GM23338 (cell line): ENCODE measurements at regions not wholly inside any gene's neighbourhood (a gene's known extent, or its start where the extent isn't known, plus 50 kb on each side); places are given as distances from the start of the nearest gene placed in this dataset.

Source experiments
- ATAC-seq: fragments of 200-7000 bp; cut with Tn5 transposase; 3 replicates; pipeline ENCODE4 v1.9.1; 2020
- DNase-seq: peaks from one replicate; pipeline ENCODE4 v3.0.0-alpha.2; 2015; ENCODE audit warnings: low spot score
- H2AFZ ChIP-seq: fragments of 200-600 bp; sonication (generic); 2 replicates; pipeline ENCODE4 v1.8.0; 2016; ENCODE audit warnings: antibody characterized with exemption, mild to moderate bottlenecking, moderate library complexity
- H3F3A ChIP-seq: fragments of 200-600 bp; sonication (generic); replicated peaks from 2 replicates; pipeline ENCODE4 v1.8.0; 2017; ENCODE audit warnings: antibody characterized with exemption, mixed run types, low read depth
- H3K27ac ChIP-seq: fragments of 200-600 bp; sonication (generic); 2 replicates; pipeline ENCODE4 v1.6.1; 2016; ENCODE audit warnings: low read depth
- H3K27me3 ChIP-seq: fragments of 200-600 bp; sonication (generic); 2 replicates; pipeline ENCODE4 v1.8.0; 2016; ENCODE audit warnings: mild to moderate bottlenecking, mixed run types, moderate library complexity; ENCODE audit not compliant: insufficient read depth
- H3K36me3 ChIP-seq: fragments of 200-600 bp; sonication (generic); 2 replicates; pipeline ENCODE4 v1.8.0; 2016; ENCODE audit warnings: mild to moderate bottlenecking; ENCODE audit not compliant: insufficient read depth
- H3K4me1 ChIP-seq: fragments of 200-600 bp; sonication (generic); 2 replicates; pipeline ENCODE4 v1.8.0; 2016; ENCODE audit warnings: mild to moderate bottlenecking, moderate library complexity; ENCODE audit not compliant: insufficient read depth
- H3K4me2 ChIP-seq: fragments of 200-600 bp; sonication (generic); 2 replicates; pipeline ENCODE4 v1.7.1; 2017; ENCODE audit warnings: mixed run types
- H3K4me3 ChIP-seq: fragments of 200-600 bp; sonication (generic); 2 replicates; pipeline ENCODE4 v1.6.1; 2016; ENCODE audit warnings: mixed run types
- H3K79me2 ChIP-seq: fragments of 200-600 bp; sonication (generic); replicated peaks from 2 replicates; pipeline ENCODE4 v1.8.0; 2017; ENCODE audit warnings: mild to moderate bottlenecking; ENCODE audit not compliant: insufficient read depth
- H3K9me2 ChIP-seq: fragments of 200-600 bp; sonication (generic); 2 replicates; pipeline ENCODE4 v1.8.0; 2017; ENCODE audit not compliant: insufficient read depth
- H4K20me1 ChIP-seq: fragments of 200-600 bp; sonication (generic); replicated peaks from 2 replicates; pipeline ENCODE4 v1.8.0; 2017; ENCODE audit warnings: mild to moderate bottlenecking; ENCODE audit not compliant: insufficient read depth
- H3K27ac Mint-ChIP-seq: 2 replicates; pipeline ENCODE4 v1.8.0; 2020; ENCODE audit warnings: inconsistent platforms, mild to moderate bottlenecking, moderate library complexity, mixed read lengths
- H3K27me3 Mint-ChIP-seq: 3 replicates; pipeline ENCODE4 v1.8.0; 2022; ENCODE audit warnings: low read depth, mild to moderate bottlenecking, moderate library complexity, mixed read lengths, inconsistent platforms; ENCODE audit not compliant: insufficient read depth, poor library complexity
- H3K36me3 Mint-ChIP-seq: 3 replicates; pipeline ENCODE4 v1.8.0; 2021; ENCODE audit warnings: low read depth, mild to moderate bottlenecking, inconsistent platforms, moderate library complexity, mixed read lengths
- H3K4me1 Mint-ChIP-seq: 3 replicates; pipeline ENCODE4 v1.8.0; 2020; ENCODE audit warnings: mild to moderate bottlenecking, inconsistent platforms, mixed read lengths
- H3K4me3 Mint-ChIP-seq: 3 replicates; pipeline ENCODE4 v1.8.0; 2021; ENCODE audit warnings: moderate library complexity, mild to moderate bottlenecking, inconsistent platforms, mixed read lengths
- H3K9me3 Mint-ChIP-seq: 3 replicates; pipeline ENCODE4 v1.8.0; 2020; ENCODE audit warnings: moderate library complexity, mild to moderate bottlenecking, inconsistent platforms, mixed read lengths
- CREB1 ChIP-seq: fragments of 250-450 bp; sonication (Bioruptor Pico); IDR thresholded peaks from 2 replicates; pipeline ENCODE4 v1.5.0; 2020; ENCODE audit warnings: low read depth, mild to moderate bottlenecking, moderate library complexity
- EZH2 ChIP-seq: fragments of 200-600 bp; sonication (generic); IDR thresholded peaks from one replicate; pipeline ENCODE4 v1.8.0; 2017; ENCODE audit warnings: antibody characterized with exemption, mild to moderate bottlenecking, low read depth; ENCODE audit not compliant: unreplicated experiment
- EZH2phosphoT487 ChIP-seq: fragments of 200-600 bp; sonication (generic); IDR thresholded peaks from one replicate; pipeline ENCODE4 v1.8.1; 2018; ENCODE audit warnings: antibody characterized with exemption; ENCODE audit not compliant: unreplicated experiment
- JUNB ChIP-seq: IDR thresholded peaks from one replicate; pipeline ENCODE4 v1.6.1; 2016; ENCODE audit warnings: antibody characterized with exemption; ENCODE audit not compliant: unreplicated experiment
- NANOG ChIP-seq: IDR thresholded peaks from 2 replicates; pipeline ENCODE4 v1.6.1; 2016; ENCODE audit warnings: antibody characterized with exemption, borderline replicate concordance
- POLR2AphosphoS5 ChIP-seq: IDR thresholded peaks from 2 replicates; pipeline ENCODE4 v1.6.1; 2016; ENCODE audit warnings: antibody characterized with exemption, low read depth
- STAT1 ChIP-seq: IDR thresholded peaks from one replicate; pipeline ENCODE4 v1.6.1; 2016; ENCODE audit warnings: antibody characterized with exemption; ENCODE audit not compliant: unreplicated experiment
- ZNF114 ChIP-seq: fragments of 250-450 bp; sonication (Bioruptor Pico); IDR thresholded peaks from 2 replicates; pipeline ENCODE4 v1.5.0; 2020; ENCODE audit warnings: mild to moderate bottlenecking, moderate library complexity
- ZNF331 ChIP-seq: fragments of 250-450 bp; sonication (Bioruptor Pico); IDR thresholded peaks from 2 replicates; pipeline ENCODE4 v1.5.0; 2020; ENCODE audit warnings: low read depth, mild to moderate bottlenecking, moderate library complexity
- TF ChIP-seq, protein P1 (sequence below), 2 experiments: fragments of 200-600 bp in 1 of 2; sonication (generic) in 1 of 2; conservative IDR thresholded peaks; 2 replicates each; pipeline versions ENCODE4 v1.5.1 to v1.6.1; 2016 to 2017; ENCODE audit warnings: antibody characterized with exemption in 2 of 2, low read depth in 2 of 2, mild to moderate bottlenecking in 2 of 2, moderate library complexity in 1 of 2
- TF ChIP-seq, protein P2 (sequence below): IDR thresholded peaks from 2 replicates; pipeline ENCODE4 v1.6.1; 2016; ENCODE audit warnings: antibody characterized with exemption
- TF ChIP-seq, protein P3 (sequence below): fragments of 250-450 bp; sonication (Bioruptor Pico); IDR thresholded peaks from 2 replicates; pipeline ENCODE4 v1.5.0; 2020; ENCODE audit warnings: mild to moderate bottlenecking, moderate library complexity
- TF ChIP-seq, protein P4 (sequence below): IDR thresholded peaks from one replicate; pipeline ENCODE4 v1.6.1; 2018; ENCODE audit warnings: antibody characterized with exemption; ENCODE audit not compliant: unreplicated experiment

DNA sequence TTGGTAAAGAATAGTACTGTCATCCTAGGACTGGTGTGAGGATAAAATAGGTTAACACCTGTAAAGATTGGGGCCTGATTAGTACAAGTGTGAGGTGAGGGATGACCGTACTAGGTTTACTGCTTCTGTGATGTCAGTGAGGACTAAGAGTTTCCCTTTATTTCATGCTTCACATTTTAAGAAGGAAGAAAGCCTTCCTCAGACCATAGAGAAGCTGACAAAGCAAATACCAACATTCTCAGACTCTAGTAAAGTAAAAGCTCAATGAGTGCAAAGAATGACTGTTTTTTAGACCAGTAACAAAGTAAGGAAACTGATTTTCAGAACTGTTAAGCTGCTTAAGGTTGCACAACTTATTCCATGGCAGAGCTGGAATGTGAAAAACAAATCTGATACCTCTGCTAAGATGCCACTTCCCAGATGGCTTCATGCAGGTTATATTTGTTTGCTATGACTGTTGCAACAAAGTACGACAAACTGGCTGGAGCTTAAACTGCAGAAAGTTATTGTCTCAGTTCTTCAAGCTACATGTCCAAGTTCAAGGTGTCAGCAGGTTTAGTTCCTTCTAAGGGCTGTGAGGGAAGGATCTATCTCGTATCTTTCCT lies 354.9 kb downstream of the RSL24D1 start:
- ATAC-seq, result no peak
- Mint-ChIP-seq H3K27me3 (no peaks in the 10 kb centered on the region), H3K4me1 (peaks cover 13% of the 10 kb centered on the region; the same call in 2 of the 3 replicates), H3K36me3 (no peaks in the 10 kb centered on the region), H3K9me3 (peaks cover 55% of the 10 kb centered on the region), H3K4me3 (no peak overlapping the region), H3K27ac (no peak overlapping the region)
- H3K27me3 ChIP-seq, result no peaks in the 10 kb centered on the region
- TF ChIP-seq, protein P1, sequence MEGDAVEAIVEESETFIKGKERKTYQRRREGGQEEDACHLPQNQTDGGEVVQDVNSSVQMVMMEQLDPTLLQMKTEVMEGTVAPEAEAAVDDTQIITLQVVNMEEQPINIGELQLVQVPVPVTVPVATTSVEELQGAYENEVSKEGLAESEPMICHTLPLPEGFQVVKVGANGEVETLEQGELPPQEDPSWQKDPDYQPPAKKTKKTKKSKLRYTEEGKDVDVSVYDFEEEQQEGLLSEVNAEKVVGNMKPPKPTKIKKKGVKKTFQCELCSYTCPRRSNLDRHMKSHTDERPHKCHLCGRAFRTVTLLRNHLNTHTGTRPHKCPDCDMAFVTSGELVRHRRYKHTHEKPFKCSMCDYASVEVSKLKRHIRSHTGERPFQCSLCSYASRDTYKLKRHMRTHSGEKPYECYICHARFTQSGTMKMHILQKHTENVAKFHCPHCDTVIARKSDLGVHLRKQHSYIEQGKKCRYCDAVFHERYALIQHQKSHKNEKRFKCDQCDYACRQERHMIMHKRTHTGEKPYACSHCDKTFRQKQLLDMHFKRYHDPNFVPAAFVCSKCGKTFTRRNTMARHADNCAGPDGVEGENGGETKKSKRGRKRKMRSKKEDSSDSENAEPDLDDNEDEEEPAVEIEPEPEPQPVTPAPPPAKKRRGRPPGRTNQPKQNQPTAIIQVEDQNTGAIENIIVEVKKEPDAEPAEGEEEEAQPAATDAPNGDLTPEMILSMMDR (conservative IDR thresholded peaks at IDR 0.05; ENCODE audit: low read depth in 2 of 2), result no peak
- no peak for TF ChIP-seq ZNF331 (CRISPR knock-in tag)
- TF ChIP-seq CREB1 (CRISPR knock-in tag), result no peak
- TF ChIP-seq ZNF114 (CRISPR knock-in tag), result no peak
- no peak for TF ChIP-seq NANOG
- TF ChIP-seq JUNB, result no peak
- TF ChIP-seq, protein P2, sequence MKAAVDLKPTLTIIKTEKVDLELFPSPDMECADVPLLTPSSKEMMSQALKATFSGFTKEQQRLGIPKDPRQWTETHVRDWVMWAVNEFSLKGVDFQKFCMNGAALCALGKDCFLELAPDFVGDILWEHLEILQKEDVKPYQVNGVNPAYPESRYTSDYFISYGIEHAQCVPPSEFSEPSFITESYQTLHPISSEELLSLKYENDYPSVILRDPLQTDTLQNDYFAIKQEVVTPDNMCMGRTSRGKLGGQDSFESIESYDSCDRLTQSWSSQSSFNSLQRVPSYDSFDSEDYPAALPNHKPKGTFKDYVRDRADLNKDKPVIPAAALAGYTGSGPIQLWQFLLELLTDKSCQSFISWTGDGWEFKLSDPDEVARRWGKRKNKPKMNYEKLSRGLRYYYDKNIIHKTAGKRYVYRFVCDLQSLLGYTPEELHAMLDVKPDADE, result no peak
- TF ChIP-seq, protein P3, sequence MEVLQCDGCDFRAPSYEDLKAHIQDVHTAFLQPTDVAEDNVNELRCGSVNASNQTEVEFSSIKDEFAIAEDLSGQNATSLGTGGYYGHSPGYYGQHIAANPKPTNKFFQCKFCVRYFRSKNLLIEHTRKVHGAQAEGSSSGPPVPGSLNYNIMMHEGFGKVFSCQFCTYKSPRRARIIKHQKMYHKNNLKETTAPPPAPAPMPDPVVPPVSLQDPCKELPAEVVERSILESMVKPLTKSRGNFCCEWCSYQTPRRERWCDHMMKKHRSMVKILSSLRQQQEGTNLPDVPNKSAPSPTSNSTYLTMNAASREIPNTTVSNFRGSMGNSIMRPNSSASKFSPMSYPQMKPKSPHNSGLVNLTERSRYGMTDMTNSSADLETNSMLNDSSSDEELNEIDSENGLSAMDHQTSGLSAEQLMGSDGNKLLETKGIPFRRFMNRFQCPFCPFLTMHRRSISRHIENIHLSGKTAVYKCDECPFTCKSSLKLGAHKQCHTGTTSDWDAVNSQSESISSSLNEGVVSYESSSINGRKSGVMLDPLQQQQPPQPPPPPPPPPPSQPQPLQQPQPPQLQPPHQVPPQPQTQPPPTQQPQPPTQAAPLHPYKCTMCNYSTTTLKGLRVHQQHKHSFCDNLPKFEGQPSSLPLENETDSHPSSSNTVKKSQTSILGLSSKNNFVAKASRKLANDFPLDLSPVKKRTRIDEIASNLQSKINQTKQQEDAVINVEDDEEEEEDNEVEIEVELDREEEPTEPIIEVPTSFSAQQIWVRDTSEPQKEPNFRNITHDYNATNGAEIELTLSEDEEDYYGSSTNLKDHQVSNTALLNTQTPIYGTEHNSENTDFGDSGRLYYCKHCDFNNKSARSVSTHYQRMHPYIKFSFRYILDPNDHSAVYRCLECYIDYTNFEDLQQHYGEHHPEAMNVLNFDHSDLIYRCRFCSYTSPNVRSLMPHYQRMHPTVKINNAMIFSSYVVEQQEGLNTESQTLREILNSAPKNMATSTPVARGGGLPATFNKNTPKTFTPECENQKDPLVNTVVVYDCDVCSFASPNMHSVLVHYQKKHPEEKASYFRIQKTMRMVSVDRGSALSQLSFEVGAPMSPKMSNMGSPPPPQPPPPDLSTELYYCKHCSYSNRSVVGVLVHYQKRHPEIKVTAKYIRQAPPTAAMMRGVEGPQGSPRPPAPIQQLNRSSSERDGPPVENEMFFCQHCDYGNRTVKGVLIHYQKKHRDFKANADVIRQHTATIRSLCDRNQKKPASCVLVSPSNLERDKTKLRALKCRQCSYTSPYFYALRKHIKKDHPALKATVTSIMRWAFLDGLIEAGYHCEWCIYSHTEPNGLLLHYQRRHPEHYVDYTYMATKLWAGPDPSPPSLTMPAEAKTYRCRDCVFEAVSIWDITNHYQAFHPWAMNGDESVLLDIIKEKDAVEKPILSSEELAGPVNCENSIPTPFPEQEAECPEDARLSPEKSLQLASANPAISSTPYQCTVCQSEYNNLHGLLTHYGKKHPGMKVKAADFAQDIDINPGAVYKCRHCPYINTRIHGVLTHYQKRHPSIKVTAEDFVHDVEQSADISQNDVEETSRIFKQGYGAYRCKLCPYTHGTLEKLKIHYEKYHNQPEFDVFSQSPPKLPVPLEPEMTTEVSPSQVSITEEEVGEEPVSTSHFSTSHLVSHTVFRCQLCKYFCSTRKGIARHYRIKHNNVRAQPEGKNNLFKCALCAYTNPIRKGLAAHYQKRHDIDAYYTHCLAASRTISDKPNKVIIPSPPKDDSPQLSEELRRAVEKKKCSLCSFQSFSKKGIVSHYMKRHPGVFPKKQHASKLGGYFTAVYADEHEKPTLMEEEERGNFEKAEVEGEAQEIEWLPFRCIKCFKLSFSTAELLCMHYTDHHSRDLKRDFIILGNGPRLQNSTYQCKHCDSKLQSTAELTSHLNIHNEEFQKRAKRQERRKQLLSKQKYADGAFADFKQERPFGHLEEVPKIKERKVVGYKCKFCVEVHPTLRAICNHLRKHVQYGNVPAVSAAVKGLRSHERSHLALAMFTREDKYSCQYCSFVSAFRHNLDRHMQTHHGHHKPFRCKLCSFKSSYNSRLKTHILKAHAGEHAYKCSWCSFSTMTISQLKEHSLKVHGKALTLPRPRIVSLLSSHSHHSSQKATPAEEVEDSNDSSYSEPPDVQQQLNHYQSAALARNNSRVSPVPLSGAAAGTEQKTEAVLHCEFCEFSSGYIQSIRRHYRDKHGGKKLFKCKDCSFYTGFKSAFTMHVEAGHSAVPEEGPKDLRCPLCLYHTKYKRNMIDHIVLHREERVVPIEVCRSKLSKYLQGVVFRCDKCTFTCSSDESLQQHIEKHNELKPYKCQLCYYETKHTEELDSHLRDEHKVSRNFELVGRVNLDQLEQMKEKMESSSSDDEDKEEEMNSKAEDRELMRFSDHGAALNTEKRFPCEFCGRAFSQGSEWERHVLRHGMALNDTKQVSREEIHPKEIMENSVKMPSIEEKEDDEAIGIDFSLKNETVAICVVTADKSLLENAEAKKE (CRISPR knock-in tag), result no peak
- TF ChIP-seq EZH2phosphoT487, result no peak
- TF ChIP-seq STAT1, result no peak
- no peak for TF ChIP-seq EZH2
- TF ChIP-seq, protein P4, sequence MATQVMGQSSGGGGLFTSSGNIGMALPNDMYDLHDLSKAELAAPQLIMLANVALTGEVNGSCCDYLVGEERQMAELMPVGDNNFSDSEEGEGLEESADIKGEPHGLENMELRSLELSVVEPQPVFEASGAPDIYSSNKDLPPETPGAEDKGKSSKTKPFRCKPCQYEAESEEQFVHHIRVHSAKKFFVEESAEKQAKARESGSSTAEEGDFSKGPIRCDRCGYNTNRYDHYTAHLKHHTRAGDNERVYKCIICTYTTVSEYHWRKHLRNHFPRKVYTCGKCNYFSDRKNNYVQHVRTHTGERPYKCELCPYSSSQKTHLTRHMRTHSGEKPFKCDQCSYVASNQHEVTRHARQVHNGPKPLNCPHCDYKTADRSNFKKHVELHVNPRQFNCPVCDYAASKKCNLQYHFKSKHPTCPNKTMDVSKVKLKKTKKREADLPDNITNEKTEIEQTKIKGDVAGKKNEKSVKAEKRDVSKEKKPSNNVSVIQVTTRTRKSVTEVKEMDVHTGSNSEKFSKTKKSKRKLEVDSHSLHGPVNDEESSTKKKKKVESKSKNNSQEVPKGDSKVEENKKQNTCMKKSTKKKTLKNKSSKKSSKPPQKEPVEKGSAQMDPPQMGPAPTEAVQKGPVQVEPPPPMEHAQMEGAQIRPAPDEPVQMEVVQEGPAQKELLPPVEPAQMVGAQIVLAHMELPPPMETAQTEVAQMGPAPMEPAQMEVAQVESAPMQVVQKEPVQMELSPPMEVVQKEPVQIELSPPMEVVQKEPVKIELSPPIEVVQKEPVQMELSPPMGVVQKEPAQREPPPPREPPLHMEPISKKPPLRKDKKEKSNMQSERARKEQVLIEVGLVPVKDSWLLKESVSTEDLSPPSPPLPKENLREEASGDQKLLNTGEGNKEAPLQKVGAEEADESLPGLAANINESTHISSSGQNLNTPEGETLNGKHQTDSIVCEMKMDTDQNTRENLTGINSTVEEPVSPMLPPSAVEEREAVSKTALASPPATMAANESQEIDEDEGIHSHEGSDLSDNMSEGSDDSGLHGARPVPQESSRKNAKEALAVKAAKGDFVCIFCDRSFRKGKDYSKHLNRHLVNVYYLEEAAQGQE, result no peak
- TF ChIP-seq POLR2AphosphoS5, result no peak
- H3K4me1 ChIP-seq, result no peaks in the 10 kb centered on the region
- H3K4me3 ChIP-seq, result no peak overlapping the region
- H3K27ac ChIP-seq, result no peak overlapping the region
- no peak overlapping the region for H2AFZ ChIP-seq
- DNase-seq, result no peak
- H3K36me3 ChIP-seq, result 0 out of 2 replicates have a peak, but pooled peaks cover 11% of the 10 kb centered on the region
- H3F3A ChIP-seq, result no peaks in the 10 kb centered on the region
- H3K4me2 ChIP-seq, result no peak overlapping the region
- H3K9me2 ChIP-seq, result no peaks in the 10 kb centered on the region
- H4K20me1 ChIP-seq, result no peaks in the 10 kb centered on the region
- no peaks in the 10 kb centered on the region for H3K79me2 ChIP-seq
